Gastrocnemius medialis (tissue), 4 donors: ENCODE measurements at regions not wholly inside any gene's neighbourhood (a gene's known extent, or its start where the extent isn't known, plus 50 kb on each side); places are given as distances from the start of the nearest gene placed in this dataset.

ENCODE experiments used
- ATAC-seq, 2 donors: fragments of 150-250 bp; one replicate each; pipeline ENCODE4 v1.9.1; 2016
- DNase-seq, 2 donors: peaks; one replicate each; pipeline ENCODE4 v3.0.0-alpha.2; 2019
- H3K27ac ChIP-seq, 4 donors: fragments of 200-600 bp; sonication (generic); 1 replicate in 1 of 4; 2 replicates in 3 of 4; pipeline ENCODE4 v1.5.1; 2016 to 2018; ENCODE audit warnings: mild to moderate bottlenecking in 2 of 4, moderate library complexity in 1 of 4
- H3K27me3 ChIP-seq, 3 donors: fragments of 200-600 bp; sonication (generic) in 2 of 3; 1 replicate in 1 of 3; 2 replicates in 2 of 3; pipeline versions ENCODE4 v1.5.1 to v1.6.0; 2016 to 2019; ENCODE audit warnings: mild to moderate bottlenecking in 1 of 3, moderate library complexity in 1 of 3
- H3K36me3 ChIP-seq, 2 donors: fragments of 200-600 bp; sonication (generic) in 1 of 2; one replicate each; pipeline ENCODE4 v1.5.1; 2017 to 2018
- H3K4me1 ChIP-seq, 2 donors: fragments of 200-600 bp; sonication (generic) in 1 of 2; one replicate each; pipeline ENCODE4 v1.5.1; 2016 to 2017; ENCODE audit warnings: mild to moderate bottlenecking in 2 of 2
- H3K4me3 ChIP-seq, 4 donors: fragments of 200-600 bp; sonication (generic) in 3 of 4; 1 replicate in 1 of 4; 2 replicates in 3 of 4; pipeline ENCODE4 v1.5.1; 2016 to 2019; ENCODE audit warnings: mild to moderate bottlenecking in 2 of 4
- H3K9me3 ChIP-seq, 3 donors: fragments of 200-600 bp; sonication (generic) in 2 of 3; 1 replicate in 1 of 3; 2 replicates in 2 of 3; pipeline ENCODE4 v1.5.1; 2016 to 2019
- POLR2A ChIP-seq, 2 donors: fragments of 450-650 bp; IDR thresholded peaks; one replicate each; pipeline ENCODE4 v1.6.1; 2017; ENCODE audit warnings: antibody characterized with exemption in 2 of 2, mild to moderate bottlenecking in 2 of 2, moderate library complexity in 2 of 2
- in situ Hi-C, 4 donors: fragments of 200-750 bp; cut with MboI; loops; one replicate each; pipeline versions ENCODE4 v1.15.0 to v1.8.0; 2017; ENCODE audit warnings: low sequenced_read_pairs in 4 of 4
- intact Hi-C: fragments of 100-400 bp; cut with DNase I; formaldehyde crosslinking; loops from one replicate; pipeline ENCODE4 v1.15.1; 2023; ENCODE audit warnings: low total_unique reads
- TF ChIP-seq, protein P1 (sequence below), 5 experiments: fragments of 450-650 bp in 3 of 5; fragments of 200-600 bp in 2 of 5; sonication (generic) in 2 of 5; IDR thresholded peaks in 4 of 5; conservative IDR thresholded peaks in 1 of 5; 1 replicate in 4 of 5; 2 replicates in 1 of 5; pipeline ENCODE4 v1.5.1; 2016 to 2019; ENCODE audit warnings: antibody characterized with exemption in 5 of 5, mild to moderate bottlenecking in 3 of 5, moderate library complexity in 3 of 5

DNA sequence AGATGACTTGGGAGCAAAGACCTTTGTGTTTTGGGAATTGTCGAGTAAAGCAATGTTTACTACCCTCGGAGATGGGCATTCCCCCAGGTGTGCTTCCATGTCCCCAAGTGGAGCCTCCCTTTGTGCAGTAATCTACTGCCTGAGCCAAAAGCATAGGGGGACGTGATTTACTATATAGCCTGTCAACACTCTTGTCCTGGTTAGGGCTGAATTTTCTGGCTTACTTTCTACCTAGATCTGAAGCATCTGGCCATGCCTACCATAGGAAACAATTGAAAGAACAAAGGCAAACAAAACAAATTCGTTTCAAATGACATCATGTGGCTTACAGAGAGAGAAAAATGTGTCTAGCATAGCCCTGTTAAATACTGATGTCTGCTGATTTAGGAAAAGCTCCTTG lies 350.6 kb downstream of the SAMD5 start:
- ATAC-seq: no peak
- in situ Hi-C loops: no loop called here

DNA sequence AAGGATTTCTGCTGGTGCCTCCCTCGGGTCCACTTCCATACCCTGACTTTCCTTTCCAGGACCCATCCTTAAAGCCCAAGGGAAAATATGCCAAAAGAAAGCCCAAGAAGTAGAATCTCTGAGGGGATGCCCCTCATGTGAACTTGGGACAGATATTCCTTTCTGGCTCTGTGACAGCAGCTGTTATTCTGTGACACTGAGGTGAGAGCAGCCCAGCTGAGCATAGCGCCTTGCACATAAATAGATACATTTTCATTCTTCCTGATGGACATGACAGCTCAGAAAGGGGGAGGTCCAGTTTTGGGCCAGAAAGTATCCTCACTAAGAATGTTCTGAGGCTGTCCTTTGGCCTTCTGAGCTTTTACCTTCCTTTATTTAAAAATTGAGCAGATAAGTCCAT lies 353.2 kb downstream of the SAMD5 start:
- no peak overlapping the region for H3K4me3 ChIP-seq
- H3K27me3 ChIP-seq: no peaks in the 10 kb centered on the region
- DNase-seq (no peak), ATAC-seq (no peak)
- no peaks in the 10 kb centered on the region for H3K36me3 ChIP-seq
- intact Hi-C loops (no loop called here), in situ Hi-C loops (no loop called here)
- H3K27ac ChIP-seq: no peak overlapping the region
- H3K9me3 ChIP-seq: no peaks in the 10 kb centered on the region
- H3K4me1 ChIP-seq: no peaks in the 10 kb centered on the region
- TF ChIP-seq, protein P1, sequence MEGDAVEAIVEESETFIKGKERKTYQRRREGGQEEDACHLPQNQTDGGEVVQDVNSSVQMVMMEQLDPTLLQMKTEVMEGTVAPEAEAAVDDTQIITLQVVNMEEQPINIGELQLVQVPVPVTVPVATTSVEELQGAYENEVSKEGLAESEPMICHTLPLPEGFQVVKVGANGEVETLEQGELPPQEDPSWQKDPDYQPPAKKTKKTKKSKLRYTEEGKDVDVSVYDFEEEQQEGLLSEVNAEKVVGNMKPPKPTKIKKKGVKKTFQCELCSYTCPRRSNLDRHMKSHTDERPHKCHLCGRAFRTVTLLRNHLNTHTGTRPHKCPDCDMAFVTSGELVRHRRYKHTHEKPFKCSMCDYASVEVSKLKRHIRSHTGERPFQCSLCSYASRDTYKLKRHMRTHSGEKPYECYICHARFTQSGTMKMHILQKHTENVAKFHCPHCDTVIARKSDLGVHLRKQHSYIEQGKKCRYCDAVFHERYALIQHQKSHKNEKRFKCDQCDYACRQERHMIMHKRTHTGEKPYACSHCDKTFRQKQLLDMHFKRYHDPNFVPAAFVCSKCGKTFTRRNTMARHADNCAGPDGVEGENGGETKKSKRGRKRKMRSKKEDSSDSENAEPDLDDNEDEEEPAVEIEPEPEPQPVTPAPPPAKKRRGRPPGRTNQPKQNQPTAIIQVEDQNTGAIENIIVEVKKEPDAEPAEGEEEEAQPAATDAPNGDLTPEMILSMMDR (IDR thresholded peaks at IDR 0.05 in 4 of 5, conservative IDR thresholded peaks at IDR 0.05 in 1 of 5): no peak
- no peak for TF ChIP-seq POLR2A (IDR thresholded peaks at IDR 0.05)

More for the DNA sequence above, 350.6 kb downstream of the SAMD5 start:
- no peaks in the 10 kb centered on the region for H3K4me1 ChIP-seq
- H3K27ac ChIP-seq: no peak overlapping the region
- H3K27me3 ChIP-seq: no peaks in the 10 kb centered on the region
- intact Hi-C loops: no loop called here
- no peak for DNase-seq
- H3K36me3 ChIP-seq: no peaks in the 10 kb centered on the region
- no peaks in the 10 kb centered on the region for H3K9me3 ChIP-seq
- TF ChIP-seq POLR2A (IDR thresholded peaks at IDR 0.05): no peak
- TF ChIP-seq, protein P1 (IDR thresholded peaks at IDR 0.05 in 4 of 5, conservative IDR thresholded peaks at IDR 0.05 in 1 of 5): no peak
- H3K4me3 ChIP-seq: no peak overlapping the region

DNA sequence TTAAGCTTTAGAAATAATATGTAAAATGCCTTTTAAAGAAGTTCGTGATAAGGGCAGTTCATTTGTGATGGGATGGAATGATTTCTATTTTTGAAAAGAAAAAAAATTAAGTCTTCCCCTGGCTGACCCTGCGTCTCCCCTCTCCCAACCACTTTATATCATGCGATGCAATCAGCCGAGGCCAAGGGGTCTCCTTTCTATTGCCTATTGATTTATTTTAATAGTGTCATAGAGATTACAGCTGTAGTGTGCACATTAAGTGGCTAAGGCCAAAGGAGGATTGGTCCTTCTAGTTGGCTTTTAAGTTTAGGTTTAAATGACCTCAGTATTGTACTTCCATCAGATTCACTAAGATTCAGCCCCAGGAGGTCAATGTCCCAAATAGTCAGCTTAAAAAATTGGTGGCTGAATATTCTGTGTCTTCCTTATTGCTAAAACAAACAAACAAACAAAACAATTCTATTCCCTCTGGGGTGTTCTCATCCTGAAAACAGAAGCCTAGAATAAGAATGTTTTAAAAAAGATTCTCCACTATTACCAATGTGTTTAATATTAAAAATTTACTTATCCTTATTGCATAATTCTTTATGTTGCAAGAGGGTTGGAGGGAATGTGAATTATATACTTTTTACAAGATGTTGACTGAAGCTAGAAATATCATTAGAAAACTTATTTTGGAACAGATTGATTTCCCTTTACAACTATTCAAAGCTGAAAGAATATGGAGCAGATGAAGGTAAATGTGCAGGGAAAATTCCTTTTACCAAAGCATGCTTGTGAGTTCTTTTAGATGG lies 359.1 kb downstream of the SAMD5 start:
- H3K27me3 ChIP-seq: no peaks in the 10 kb centered on the region
- in situ Hi-C loops: no loop called here
- no peaks in the 10 kb centered on the region for H3K36me3 ChIP-seq
- ATAC-seq (no peak), DNase-seq (no peak)
- H3K27ac ChIP-seq: no peak overlapping the region
- H3K4me1 ChIP-seq: peaks cover 3 to 10% of the 10 kb centered on the region in 2 donors
- TF ChIP-seq, protein P1 (IDR thresholded peaks at IDR 0.05 in 4 of 5, conservative IDR thresholded peaks at IDR 0.05 in 1 of 5): no peak
- no peak for TF ChIP-seq POLR2A (IDR thresholded peaks at IDR 0.05)
- H3K4me3 ChIP-seq: no peak overlapping the region
- intact Hi-C loops: no loop called here
- no peaks in the 10 kb centered on the region for H3K9me3 ChIP-seq

DNA sequence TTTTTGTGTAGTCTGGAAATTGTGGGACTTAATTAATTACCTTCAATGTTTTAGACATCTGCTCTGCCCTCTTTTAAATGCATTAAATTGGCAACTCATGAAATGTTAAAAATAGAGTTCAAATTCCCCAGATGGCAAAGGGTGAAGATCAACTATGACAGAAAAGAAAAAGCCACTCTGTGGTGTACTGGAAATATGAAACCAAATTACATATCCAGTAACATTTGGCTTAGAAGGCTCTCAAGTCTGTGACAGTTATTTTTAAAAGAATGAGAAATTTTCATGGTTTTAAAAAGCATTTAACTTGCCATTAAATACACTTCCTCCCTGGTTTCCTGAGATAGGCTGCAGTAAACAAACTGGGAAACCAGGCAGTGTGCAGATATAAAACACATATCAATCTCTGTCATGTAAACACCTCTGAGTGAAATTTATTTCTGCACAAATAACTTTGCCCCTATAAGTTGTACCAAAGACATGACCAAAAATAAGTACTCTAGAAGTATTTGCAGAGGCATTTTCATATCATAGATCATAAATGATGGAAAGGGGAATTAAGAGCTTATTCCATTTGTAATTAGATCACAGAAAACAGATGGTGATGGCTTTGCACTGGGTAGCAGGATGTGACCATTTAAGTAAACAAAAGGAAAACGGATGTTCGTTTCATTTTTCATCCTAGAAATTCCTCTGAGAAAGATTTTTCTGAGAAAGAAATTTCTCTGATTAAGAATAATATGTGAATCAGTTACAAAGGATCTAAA lies 360.1 kb downstream of the SAMD5 start:
- Histone ChIP-seq H3K4me1 (peaks cover 3 to 10% of the 10 kb centered on the region in 2 donors), H3K4me3 (no peak overlapping the region), H3K36me3 (no peaks in the 10 kb centered on the region), H3K9me3 (no peaks in the 10 kb centered on the region), H3K27ac (no peak overlapping the region), H3K27me3 (no peaks in the 10 kb centered on the region)
- intact Hi-C loops (no loop called here), in situ Hi-C loops (no loop called here)
- no peak for DNase-seq
- TF ChIP-seq, protein P1 (IDR thresholded peaks at IDR 0.05 in 4 of 5, conservative IDR thresholded peaks at IDR 0.05 in 1 of 5): no peak
- no peak for TF ChIP-seq POLR2A (IDR thresholded peaks at IDR 0.05)
- no peak for ATAC-seq
